ENCODE measurements at regions not wholly inside any gene's neighbourhood (a gene's known extent, or its start where the extent isn't known, plus 50 kb on each side); places are given as distances from the start of the nearest gene placed in this dataset.

DNA sequence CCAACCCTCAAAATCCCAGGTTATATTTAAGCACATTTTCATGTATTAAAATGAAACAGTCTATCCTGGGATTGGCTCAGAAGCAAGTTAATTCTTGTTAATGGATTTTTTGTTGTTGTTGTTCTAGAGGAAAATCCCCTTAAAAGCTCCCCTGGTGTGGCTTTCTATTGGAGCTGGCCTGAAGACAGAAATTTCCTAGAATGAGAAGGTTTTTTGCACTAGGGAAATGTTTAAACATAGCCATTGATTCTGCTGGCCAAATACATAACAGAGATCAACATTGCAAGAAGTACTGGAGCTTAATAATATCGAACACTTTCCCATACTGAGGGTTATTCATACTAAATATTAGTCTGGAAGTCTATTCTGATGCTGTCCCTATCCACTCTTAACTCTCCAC is 148.8 kb upstream of the PCDH18 start:
- TF ChIP-seq POLR2AphosphoS5 (IDR thresholded peaks at IDR 0.05) (no peak), POLR2A (IDR thresholded peaks at IDR 0.05) (no peak), EP300 (IDR thresholded peaks at IDR 0.05) (no peak)
- TF ChIP-seq, protein P1, sequence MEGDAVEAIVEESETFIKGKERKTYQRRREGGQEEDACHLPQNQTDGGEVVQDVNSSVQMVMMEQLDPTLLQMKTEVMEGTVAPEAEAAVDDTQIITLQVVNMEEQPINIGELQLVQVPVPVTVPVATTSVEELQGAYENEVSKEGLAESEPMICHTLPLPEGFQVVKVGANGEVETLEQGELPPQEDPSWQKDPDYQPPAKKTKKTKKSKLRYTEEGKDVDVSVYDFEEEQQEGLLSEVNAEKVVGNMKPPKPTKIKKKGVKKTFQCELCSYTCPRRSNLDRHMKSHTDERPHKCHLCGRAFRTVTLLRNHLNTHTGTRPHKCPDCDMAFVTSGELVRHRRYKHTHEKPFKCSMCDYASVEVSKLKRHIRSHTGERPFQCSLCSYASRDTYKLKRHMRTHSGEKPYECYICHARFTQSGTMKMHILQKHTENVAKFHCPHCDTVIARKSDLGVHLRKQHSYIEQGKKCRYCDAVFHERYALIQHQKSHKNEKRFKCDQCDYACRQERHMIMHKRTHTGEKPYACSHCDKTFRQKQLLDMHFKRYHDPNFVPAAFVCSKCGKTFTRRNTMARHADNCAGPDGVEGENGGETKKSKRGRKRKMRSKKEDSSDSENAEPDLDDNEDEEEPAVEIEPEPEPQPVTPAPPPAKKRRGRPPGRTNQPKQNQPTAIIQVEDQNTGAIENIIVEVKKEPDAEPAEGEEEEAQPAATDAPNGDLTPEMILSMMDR (IDR thresholded peaks at IDR 0.05): no peak

Data from stomach (tissue), 4 donors.